ENCODE measurements at regions not wholly inside any gene's neighbourhood (a gene's known extent, or its start where the extent isn't known, plus 50 kb on each side); places are given as distances from the start of the nearest gene placed in this dataset.

DNA sequence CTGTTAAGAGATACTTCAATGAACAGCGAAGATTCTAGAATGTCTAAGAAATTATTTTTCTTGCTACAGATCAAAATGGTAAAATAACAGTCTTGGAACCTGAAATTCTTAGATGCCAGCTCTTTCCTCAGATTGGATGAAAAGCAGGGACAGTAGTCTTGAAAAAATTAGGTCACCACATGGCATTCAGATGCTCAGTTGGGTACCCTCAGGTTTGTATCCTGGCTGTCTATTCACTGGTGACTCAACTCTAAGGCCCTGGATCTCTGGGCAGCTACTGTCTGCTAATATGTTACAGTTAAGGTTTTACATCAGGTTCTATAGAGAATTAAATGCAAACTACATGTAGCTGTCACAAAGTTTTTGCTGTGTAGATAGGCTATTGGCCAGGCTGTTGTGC, 528.9 kb upstream of the ADAMTS5 start:
- TF ChIP-seq, protein P1, sequence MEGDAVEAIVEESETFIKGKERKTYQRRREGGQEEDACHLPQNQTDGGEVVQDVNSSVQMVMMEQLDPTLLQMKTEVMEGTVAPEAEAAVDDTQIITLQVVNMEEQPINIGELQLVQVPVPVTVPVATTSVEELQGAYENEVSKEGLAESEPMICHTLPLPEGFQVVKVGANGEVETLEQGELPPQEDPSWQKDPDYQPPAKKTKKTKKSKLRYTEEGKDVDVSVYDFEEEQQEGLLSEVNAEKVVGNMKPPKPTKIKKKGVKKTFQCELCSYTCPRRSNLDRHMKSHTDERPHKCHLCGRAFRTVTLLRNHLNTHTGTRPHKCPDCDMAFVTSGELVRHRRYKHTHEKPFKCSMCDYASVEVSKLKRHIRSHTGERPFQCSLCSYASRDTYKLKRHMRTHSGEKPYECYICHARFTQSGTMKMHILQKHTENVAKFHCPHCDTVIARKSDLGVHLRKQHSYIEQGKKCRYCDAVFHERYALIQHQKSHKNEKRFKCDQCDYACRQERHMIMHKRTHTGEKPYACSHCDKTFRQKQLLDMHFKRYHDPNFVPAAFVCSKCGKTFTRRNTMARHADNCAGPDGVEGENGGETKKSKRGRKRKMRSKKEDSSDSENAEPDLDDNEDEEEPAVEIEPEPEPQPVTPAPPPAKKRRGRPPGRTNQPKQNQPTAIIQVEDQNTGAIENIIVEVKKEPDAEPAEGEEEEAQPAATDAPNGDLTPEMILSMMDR (IDR thresholded peaks at IDR 0.05; ENCODE audit: low read depth, low read length, missing control alignments) = no peak
- no peak for DNase-seq (ENCODE audit: extremely low read depth, low read depth)
- H3K4me3 ChIP-seq (replicated peaks; ENCODE audit: low read depth, low read length) = no peak overlapping the region

DNA sequence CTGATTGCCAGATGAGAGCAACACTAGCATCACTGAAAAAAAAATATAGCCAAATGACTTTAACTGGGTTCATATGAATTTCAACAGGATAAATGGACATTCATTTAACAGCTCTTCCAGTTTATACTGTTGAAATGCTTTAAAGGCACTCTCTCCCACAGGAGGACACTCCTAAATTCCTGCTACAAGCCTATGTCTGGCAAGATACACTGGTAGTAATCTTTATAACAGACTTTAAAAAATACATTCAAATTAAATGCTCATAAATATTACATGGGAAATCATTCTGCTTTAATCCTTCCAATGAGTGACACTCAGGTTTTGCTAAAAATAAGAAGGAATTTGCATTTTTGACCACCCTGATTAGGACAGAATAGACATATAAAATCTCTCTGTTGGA, 526.7 kb upstream of the ADAMTS5 start:
- no peak overlapping the region for H3K4me3 ChIP-seq (replicated peaks; ENCODE audit: low read depth, low read length)
- DNase-seq (ENCODE audit: extremely low read depth, low read depth) = no peak
- TF ChIP-seq, protein P1 (IDR thresholded peaks at IDR 0.05; ENCODE audit: low read depth, low read length, missing control alignments) = no peak

- TF ChIP-seq, protein P1 (IDR thresholded peaks at IDR 0.05; ENCODE audit: low read depth, low read length, missing control alignments) = no peak
- no peak for DNase-seq (ENCODE audit: extremely low read depth, low read depth)
- no peak overlapping the region for H3K4me3 ChIP-seq (replicated peaks; ENCODE audit: low read depth, low read length)
These were observed 520.8 kb upstream of the ADAMTS5 start for GRCh38 chr21:27487676-27488075.

DNA sequence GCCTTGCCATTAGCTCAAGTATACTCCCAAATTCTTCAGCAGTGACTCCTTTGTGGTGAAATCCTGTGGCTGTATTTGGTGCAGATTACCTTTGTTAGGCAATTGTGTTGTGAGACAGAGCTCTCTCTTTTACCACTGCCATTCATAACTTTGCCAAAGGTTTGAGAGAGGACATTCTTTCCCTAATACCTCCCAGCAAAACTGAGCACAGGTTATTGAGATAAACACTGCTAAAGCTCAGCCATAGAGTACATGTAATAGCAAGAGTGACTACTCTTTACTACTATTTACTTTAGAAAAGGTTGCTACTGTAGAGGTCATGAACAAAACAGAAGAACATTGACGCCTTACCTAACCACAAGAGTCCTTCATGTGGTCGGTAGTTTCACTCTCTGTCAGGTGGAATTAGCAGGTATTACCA, 514.0 kb upstream of the ADAMTS5 start:
- H3K4me3 ChIP-seq (replicated peaks; ENCODE audit: low read depth, low read length) = no peak overlapping the region
- TF ChIP-seq, protein P1 (IDR thresholded peaks at IDR 0.05; ENCODE audit: low read depth, low read length, missing control alignments) = no peak
- DNase-seq (ENCODE audit: extremely low read depth, low read depth) = no peak

- TF ChIP-seq, protein P1 (IDR thresholded peaks at IDR 0.05; ENCODE audit: low read depth, low read length, missing control alignments) = no peak
- no peak overlapping the region for H3K4me3 ChIP-seq (replicated peaks; ENCODE audit: low read depth, low read length)
- DNase-seq (ENCODE audit: extremely low read depth, low read depth) = no peak
These were observed 510.4 kb upstream of the ADAMTS5 start for GRCh38 chr21:27477296-27477695.

DNA sequence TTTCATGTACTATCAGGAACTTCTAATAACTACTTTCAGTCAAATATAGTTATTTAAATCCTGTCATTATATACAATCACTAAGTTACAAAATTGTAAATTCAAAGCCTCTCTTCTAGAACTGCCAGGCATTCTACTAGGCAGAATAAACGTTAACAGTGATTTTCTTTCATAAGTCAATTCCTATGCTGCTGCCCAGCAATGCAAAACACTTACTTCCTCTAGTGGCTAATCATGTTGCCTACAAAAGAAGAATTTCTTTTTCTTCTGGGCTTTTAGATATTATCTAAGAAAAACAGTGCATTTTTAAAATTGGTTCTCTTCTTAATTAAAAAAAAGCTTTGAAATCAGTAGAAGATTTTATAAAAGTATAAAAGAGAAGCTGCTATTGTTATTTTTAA, 509.8 kb upstream of the ADAMTS5 start:
- TF ChIP-seq, protein P1 (IDR thresholded peaks at IDR 0.05; ENCODE audit: low read depth, low read length, missing control alignments) = peak; percentile 26
- DNase-seq (ENCODE audit: extremely low read depth, low read depth) = no peak
- no peak overlapping the region for H3K4me3 ChIP-seq (replicated peaks; ENCODE audit: low read depth, low read length)

DNA sequence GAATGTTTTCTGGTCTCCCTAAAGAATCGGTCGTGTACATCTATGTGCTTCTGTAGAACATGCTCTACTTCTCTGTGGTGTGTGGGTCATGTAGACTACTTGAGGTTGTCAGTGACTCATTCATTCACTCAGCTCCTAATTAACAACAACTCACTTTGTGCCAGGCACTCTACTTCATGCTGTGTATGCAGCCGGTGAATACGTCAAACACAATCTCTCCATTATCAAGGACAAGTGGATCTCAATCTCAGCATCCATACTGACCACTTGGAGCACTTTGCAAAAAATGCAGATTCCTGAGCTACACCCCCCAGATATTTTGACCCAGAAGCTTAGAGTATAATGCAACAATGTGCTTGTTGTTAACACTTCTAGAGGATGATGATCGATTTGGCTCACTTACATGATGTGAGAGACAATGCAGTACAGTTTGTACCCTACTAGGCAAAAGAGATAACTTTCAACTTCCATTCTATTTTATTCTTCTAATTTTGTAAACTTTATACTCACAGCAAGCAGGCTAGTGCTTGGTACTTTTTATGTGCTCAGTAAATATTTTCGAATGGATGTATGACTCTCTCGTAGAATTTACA, 508.6 kb upstream of the ADAMTS5 start:
- no peak for DNase-seq (ENCODE audit: extremely low read depth, low read depth)
- H3K4me3 ChIP-seq (replicated peaks; ENCODE audit: low read depth, low read length) = no peak overlapping the region
- TF ChIP-seq, protein P1 (IDR thresholded peaks at IDR 0.05; ENCODE audit: low read depth, low read length, missing control alignments) = no peak

All from HFF-Myc (cell line).